CD4-positive, alpha-beta T cell (primary cell): ENCODE measurements at regions not wholly inside any gene's neighbourhood (a gene's known extent, or its start where the extent isn't known, plus 50 kb on each side); places are given as distances from the start of the nearest gene placed in this dataset.

Experiments
- ATAC-seq: fragments of 200-7000 bp; cut with Tn5 transposase; one replicate; pipeline ENCODE4 v1.10.0; 2022; ENCODE audit warnings: mild to moderate bottlenecking; ENCODE audit not compliant: poor library complexity
- CTCF ChIA-PET: fragments of 350-600 bp; sonication (Branson Sonifier 250); formaldehyde crosslinking; loops from one replicate; lab custom pipeline; 2021; ENCODE audit warnings: antibody characterized with exemption, inconsistent platforms; lab: Charles Lee
- POLR2A ChIA-PET: fragments of 350-600 bp; sonication (Branson Sonifier 250); formaldehyde crosslinking; loops from one replicate; lab custom pipeline; 2021; ENCODE audit warnings: antibody characterized with exemption, inconsistent platforms; lab: Charles Lee
- DNase-seq, 14 experiments: peaks; one replicate each; pipeline ENCODE4 v3.0.0-alpha.2; 2013 to 2020; ENCODE audit warnings: mixed read lengths in 2 of 14
- H3K27ac ChIP-seq, 2 donors: one replicate each; pipeline versions ENCODE4 v1.5.1 to v1.7.0; 2013; ENCODE audit warnings: low read length in 2 of 2, low read depth in 1 of 2, mild to moderate bottlenecking in 1 of 2
- H3K27me3 ChIP-seq, 2 experiments: 1 replicate in 1 of 2; 2 replicates in 1 of 2; pipeline versions ENCODE4 v1.6.1 to v1.7.0; 2013; ENCODE audit warnings: low read length in 2 of 2, control low read depth in 1 of 2, mild to moderate bottlenecking in 1 of 2, moderate library complexity in 1 of 2; ENCODE audit not compliant: insufficient read depth in 2 of 2, control insufficient read depth in 1 of 2
- H3K36me3 ChIP-seq: one replicate; pipeline ENCODE4 v1.6.1; 2013; ENCODE audit warnings: low read length, control low read depth; ENCODE audit not compliant: insufficient read depth
- H3K4me1 ChIP-seq: one replicate; pipeline ENCODE4 v1.6.1; 2013; ENCODE audit warnings: low read length, control low read depth; ENCODE audit not compliant: insufficient read depth
- H3K4me3 ChIP-seq: one replicate; pipeline ENCODE4 v1.5.1; 2013; ENCODE audit warnings: mild to moderate bottlenecking, low read length, moderate library complexity
- H3K9me3 ChIP-seq, 2 experiments: 1 replicate in 1 of 2; 2 replicates in 1 of 2; pipeline versions ENCODE4 v1.6.1 to v1.7.0; 2013; ENCODE audit warnings: low read length in 2 of 2, mild to moderate bottlenecking in 2 of 2, control low read depth in 1 of 2, moderate library complexity in 1 of 2; ENCODE audit not compliant: control insufficient read depth in 1 of 2, insufficient read depth in 1 of 2
- H3K27ac Mint-ChIP-seq: one replicate; pipeline ENCODE4 v1.8.0; 2020; ENCODE audit warnings: mixed read lengths
- H3K27me3 Mint-ChIP-seq: one replicate; pipeline ENCODE4 v1.8.0; 2021; ENCODE audit warnings: mixed read lengths
- H3K36me3 Mint-ChIP-seq: one replicate; pipeline ENCODE4 v1.8.0; 2021; ENCODE audit warnings: low read depth, mixed read lengths
- H3K4me1 Mint-ChIP-seq: one replicate; pipeline ENCODE4 v1.8.0; 2021; ENCODE audit warnings: low read depth, mixed read lengths
- H3K4me3 Mint-ChIP-seq: one replicate; pipeline ENCODE4 v1.8.0; 2020; ENCODE audit warnings: mild to moderate bottlenecking, mixed read lengths
- H3K9me3 Mint-ChIP-seq: one replicate; pipeline ENCODE4 v1.8.0; 2020; ENCODE audit warnings: mixed read lengths
- intact Hi-C, 2 experiments: fragments of 100-400 bp; cut with DNase I in 1 of 2; cut with micrococcal nuclease in 1 of 2; formaldehyde crosslinking; loops; one replicate each; pipeline versions ENCODE4 v1.15.1 to v1.9.0; 2023 to 2025; cut with DNase I, micrococcal nuclease
- TF ChIP-seq, protein P1 (sequence below): fragments of 200-600 bp; IDR thresholded peaks from one replicate; pipeline ENCODE4 v1.8.0; 2022; ENCODE audit warnings: antibody characterized with exemption, mild to moderate bottlenecking

DNA sequence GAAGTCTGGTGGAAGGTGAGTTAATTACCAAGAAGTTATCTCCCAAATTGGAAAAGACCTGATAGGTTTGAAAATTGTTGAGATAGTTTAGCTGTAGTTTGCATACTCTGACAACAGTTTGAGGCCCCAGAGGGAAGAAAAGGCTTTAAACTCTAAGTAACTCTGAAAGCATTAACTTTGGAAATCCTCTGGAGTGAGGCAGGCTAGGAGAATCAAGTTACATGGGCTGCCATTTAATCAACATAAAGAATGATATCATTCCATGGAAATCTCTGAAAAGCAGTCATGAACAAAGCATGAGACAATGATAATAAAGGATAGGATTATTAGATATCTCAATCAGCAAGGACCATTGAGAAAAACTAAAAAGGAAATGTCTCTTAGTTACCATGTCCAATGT, 647.1 kb downstream of the ANKRD50 start:
- no peaks in the 10 kb centered on the region for H3K36me3 Mint-ChIP-seq
- no peak overlapping the region for H3K4me3 Mint-ChIP-seq
- ChIA-PET CTCF (no interaction called here), POLR2A (no interaction called here)
- no peak overlapping the region for H3K27ac ChIP-seq
- H3K4me1 Mint-ChIP-seq, result no peaks in the 10 kb centered on the region
- peaks cover 2% of the 10 kb centered on the region for H3K9me3 Mint-ChIP-seq
- TF ChIP-seq, protein P1, sequence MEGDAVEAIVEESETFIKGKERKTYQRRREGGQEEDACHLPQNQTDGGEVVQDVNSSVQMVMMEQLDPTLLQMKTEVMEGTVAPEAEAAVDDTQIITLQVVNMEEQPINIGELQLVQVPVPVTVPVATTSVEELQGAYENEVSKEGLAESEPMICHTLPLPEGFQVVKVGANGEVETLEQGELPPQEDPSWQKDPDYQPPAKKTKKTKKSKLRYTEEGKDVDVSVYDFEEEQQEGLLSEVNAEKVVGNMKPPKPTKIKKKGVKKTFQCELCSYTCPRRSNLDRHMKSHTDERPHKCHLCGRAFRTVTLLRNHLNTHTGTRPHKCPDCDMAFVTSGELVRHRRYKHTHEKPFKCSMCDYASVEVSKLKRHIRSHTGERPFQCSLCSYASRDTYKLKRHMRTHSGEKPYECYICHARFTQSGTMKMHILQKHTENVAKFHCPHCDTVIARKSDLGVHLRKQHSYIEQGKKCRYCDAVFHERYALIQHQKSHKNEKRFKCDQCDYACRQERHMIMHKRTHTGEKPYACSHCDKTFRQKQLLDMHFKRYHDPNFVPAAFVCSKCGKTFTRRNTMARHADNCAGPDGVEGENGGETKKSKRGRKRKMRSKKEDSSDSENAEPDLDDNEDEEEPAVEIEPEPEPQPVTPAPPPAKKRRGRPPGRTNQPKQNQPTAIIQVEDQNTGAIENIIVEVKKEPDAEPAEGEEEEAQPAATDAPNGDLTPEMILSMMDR, result no peak
- no peak overlapping the region for H3K27ac Mint-ChIP-seq
- no peak overlapping the region for H3K4me3 ChIP-seq
- no peaks in the 10 kb centered on the region for H3K27me3 ChIP-seq
- no peaks in the 10 kb centered on the region for H3K36me3 ChIP-seq
- intact Hi-C loops, result no loop called here
- no peaks in the 10 kb centered on the region for H3K27me3 Mint-ChIP-seq
- peaks cover 0 to 8% of the 10 kb centered on the region in 2 experiments for H3K9me3 ChIP-seq
- H3K4me1 ChIP-seq, result no peaks in the 10 kb centered on the region
- no peak for DNase-seq
- ATAC-seq, result no peak

DNA sequence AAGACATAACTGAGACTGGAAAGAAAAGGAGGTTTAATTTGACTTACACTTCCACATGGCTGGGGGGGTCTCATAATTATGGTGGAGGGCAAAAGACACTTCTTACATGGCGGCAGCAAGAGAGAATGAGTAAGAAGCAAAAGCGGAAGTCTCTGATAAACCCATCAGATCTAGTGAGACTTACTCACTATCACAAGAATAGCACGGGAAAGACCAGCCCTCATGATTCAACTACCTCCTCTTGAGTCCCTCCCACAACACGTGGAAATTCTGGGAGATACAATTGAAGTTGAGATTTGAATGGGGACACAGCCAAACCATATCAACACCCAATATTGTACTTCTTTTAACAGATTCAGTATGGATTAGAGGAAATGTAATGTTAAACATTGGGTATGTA, 646.6 kb downstream of the ANKRD50 start:
- no peak overlapping the region for H3K27ac ChIP-seq
- TF ChIP-seq, protein P1, result no peak
- H3K4me3 Mint-ChIP-seq, result no peak overlapping the region
- H3K27me3 Mint-ChIP-seq, result no peaks in the 10 kb centered on the region
- H3K27me3 ChIP-seq, result no peaks in the 10 kb centered on the region
- POLR2A ChIA-PET, result no interaction called here
- DNase-seq, result no peak
- no peak overlapping the region for H3K27ac Mint-ChIP-seq
- H3K9me3 Mint-ChIP-seq, result peaks cover 7% of the 10 kb centered on the region
- no peaks in the 10 kb centered on the region for H3K4me1 Mint-ChIP-seq
- intact Hi-C loops, result no loop called here
- no peaks in the 10 kb centered on the region for H3K36me3 Mint-ChIP-seq
- no peaks in the 10 kb centered on the region for H3K4me1 ChIP-seq
- no peaks in the 10 kb centered on the region for H3K36me3 ChIP-seq
- H3K9me3 ChIP-seq, result peaks cover 0 to 12% of the 10 kb centered on the region in 2 experiments
- CTCF ChIA-PET, result no interaction called here
- no peak overlapping the region for H3K4me3 ChIP-seq
- ATAC-seq, result no peak

- no peaks in the 10 kb centered on the region for H3K27me3 Mint-ChIP-seq
- Histone ChIP-seq H3K36me3 (no peaks in the 10 kb centered on the region), H3K4me3 (no peak overlapping the region), H3K9me3 (peaks cover 0 to 19% of the 10 kb centered on the region in 2 experiments), H3K27ac (no peak overlapping the region), H3K27me3 (no peaks in the 10 kb centered on the region), H3K4me1 (no peaks in the 10 kb centered on the region)
- no peaks in the 10 kb centered on the region for H3K4me1 Mint-ChIP-seq
- TF ChIP-seq, protein P1, result no peak
- no peak for DNase-seq
- no peaks in the 10 kb centered on the region for H3K36me3 Mint-ChIP-seq
- peaks cover 11% of the 10 kb centered on the region for H3K9me3 Mint-ChIP-seq
- ChIA-PET POLR2A (no interaction called here), CTCF (no interaction called here)
- ATAC-seq, result no peak
- intact Hi-C loops, result no loop called here
- H3K4me3 Mint-ChIP-seq, result no peak overlapping the region
- no peak overlapping the region for H3K27ac Mint-ChIP-seq
Observed at GRCh38 chr4:124066595-124066994, 645.9 kb downstream of the ANKRD50 start.
